ENCODE measurements at regions not wholly inside any gene's neighbourhood (a gene's known extent, or its start where the extent isn't known, plus 50 kb on each side); places are given as distances from the start of the nearest gene placed in this dataset.

- H2AFZ ChIP-seq (ENCODE audit: low read length) = no peak overlapping the region
- no peaks in the 10 kb centered on the region for H3K9me2 ChIP-seq (ENCODE audit: low read depth, low read length)
- H3K27me3 ChIP-seq (ENCODE audit: insufficient read depth, low read length) = no peaks in the 10 kb centered on the region
- H3F3A ChIP-seq (ENCODE audit: insufficient read depth, low read length) = no peaks in the 10 kb centered on the region
- H3K36me3 ChIP-seq (ENCODE audit: insufficient read depth, low read length) = no peaks in the 10 kb centered on the region
- H3K9me3 ChIP-seq (ENCODE audit: low read length) = no peaks in the 10 kb centered on the region
- TF ChIP-seq CTCF (IDR thresholded peaks at IDR 0.05; ENCODE audit: low read length) (no peak), EZH2 (IDR thresholded peaks at IDR 0.05; ENCODE audit: borderline replicate concordance, low read length) (no peak)
- H3K79me2 ChIP-seq (ENCODE audit: insufficient read depth, low read length) = no peaks in the 10 kb centered on the region
- H4K20me1 ChIP-seq (ENCODE audit: insufficient read depth, low read length) = no peaks in the 10 kb centered on the region
- no peak overlapping the region for H3K4me2 ChIP-seq (ENCODE audit: low read length)
- H3K27ac ChIP-seq (ENCODE audit: low read depth, low read length, poor library complexity, severe bottlenecking) = no peak overlapping the region
- no peaks in the 10 kb centered on the region for H3K4me1 ChIP-seq (ENCODE audit: insufficient read depth, low read length, severe bottlenecking)
- no peak overlapping the region for H3K4me3 ChIP-seq (ENCODE audit: low read depth, low read length, poor library complexity, severe bottlenecking)
- H3K9ac ChIP-seq (ENCODE audit: low read length) = no peak overlapping the region
These were observed 1356.6 kb upstream of the ADGRL2 start for GRCh38 chr1:80444171-80444570.

- Histone ChIP-seq H3K27ac (ENCODE audit: low read depth, low read length, poor library complexity, severe bottlenecking) (no peak overlapping the region), H3F3A (ENCODE audit: insufficient read depth, low read length) (no peaks in the 10 kb centered on the region), H3K36me3 (ENCODE audit: insufficient read depth, low read length) (no peaks in the 10 kb centered on the region), H3K4me3 (ENCODE audit: low read depth, low read length, poor library complexity, severe bottlenecking) (no peak overlapping the region), H4K20me1 (ENCODE audit: insufficient read depth, low read length) (no peaks in the 10 kb centered on the region), H3K9me2 (ENCODE audit: low read depth, low read length) (no peaks in the 10 kb centered on the region), H2AFZ (ENCODE audit: low read length) (no peak overlapping the region), H3K9ac (ENCODE audit: low read length) (no peak overlapping the region), H3K79me2 (ENCODE audit: insufficient read depth, low read length) (no peaks in the 10 kb centered on the region), H3K9me3 (ENCODE audit: low read length) (no peaks in the 10 kb centered on the region), H3K4me1 (ENCODE audit: insufficient read depth, low read length, severe bottlenecking) (no peaks in the 10 kb centered on the region), H3K4me2 (ENCODE audit: low read length) (no peak overlapping the region), H3K27me3 (ENCODE audit: insufficient read depth, low read length) (no peaks in the 10 kb centered on the region)
- TF ChIP-seq EZH2 (IDR thresholded peaks at IDR 0.05; ENCODE audit: borderline replicate concordance, low read length) = no peak
- TF ChIP-seq CTCF (IDR thresholded peaks at IDR 0.05; ENCODE audit: low read length) = no peak
These were observed 1359.1 kb upstream of the ADGRL2 start for GRCh38 chr1:80441664-80442063.

GRCh38 chr1:80436851-80437250 lies 1363.9 kb upstream of the ADGRL2 start:
- no peaks in the 10 kb centered on the region for H3K4me1 ChIP-seq (ENCODE audit: insufficient read depth, low read length, severe bottlenecking)
- TF ChIP-seq EZH2 (IDR thresholded peaks at IDR 0.05; ENCODE audit: borderline replicate concordance, low read length) = no peak
- no peak for TF ChIP-seq CTCF (IDR thresholded peaks at IDR 0.05; ENCODE audit: low read length)
- H3K36me3 ChIP-seq (ENCODE audit: insufficient read depth, low read length) = no peaks in the 10 kb centered on the region
- no peak overlapping the region for H2AFZ ChIP-seq (ENCODE audit: low read length)
- H3K9me3 ChIP-seq (ENCODE audit: low read length) = no peaks in the 10 kb centered on the region
- no peak overlapping the region for H3K4me3 ChIP-seq (ENCODE audit: low read depth, low read length, poor library complexity, severe bottlenecking)
- H4K20me1 ChIP-seq (ENCODE audit: insufficient read depth, low read length) = no peaks in the 10 kb centered on the region
- H3K27ac ChIP-seq (ENCODE audit: low read depth, low read length, poor library complexity, severe bottlenecking) = no peak overlapping the region
- no peaks in the 10 kb centered on the region for H3K79me2 ChIP-seq (ENCODE audit: insufficient read depth, low read length)
- no peak overlapping the region for H3K4me2 ChIP-seq (ENCODE audit: low read length)
- no peaks in the 10 kb centered on the region for H3F3A ChIP-seq (ENCODE audit: insufficient read depth, low read length)
- no peaks in the 10 kb centered on the region for H3K9me2 ChIP-seq (ENCODE audit: low read depth, low read length)
- no peaks in the 10 kb centered on the region for H3K27me3 ChIP-seq (ENCODE audit: insufficient read depth, low read length)
- H3K9ac ChIP-seq (ENCODE audit: low read length) = no peak overlapping the region
